Osteocyte (in vitro differentiated cells): ENCODE measurements at regions not wholly inside any gene's neighbourhood (a gene's known extent, or its start where the extent isn't known, plus 50 kb on each side); places are given as distances from the start of the nearest gene placed in this dataset.

ENCODE experiments used
- DNase-seq: peaks from one replicate; pipeline ENCODE4 v3.0.0; 2021; ENCODE audit warnings: mixed read lengths; ENCODE audit not compliant: unreplicated experiment; ENCODE audit errors: extremely low spot score
- H3K27ac Mint-ChIP-seq: one replicate; pipeline ENCODE4 v1.8.0; 2021; ENCODE audit warnings: mild to moderate bottlenecking, mixed read lengths; ENCODE audit not compliant: unreplicated experiment
- H3K27me3 Mint-ChIP-seq: one replicate; pipeline ENCODE4 v1.8.0; 2021; ENCODE audit warnings: mixed read lengths; ENCODE audit not compliant: unreplicated experiment
- H3K36me3 Mint-ChIP-seq: one replicate; pipeline ENCODE4 v1.8.0; 2021; ENCODE audit warnings: mixed read lengths; ENCODE audit not compliant: unreplicated experiment
- H3K4me1 Mint-ChIP-seq: one replicate; pipeline ENCODE4 v1.8.0; 2021; ENCODE audit warnings: mixed read lengths; ENCODE audit not compliant: unreplicated experiment
- H3K4me3 Mint-ChIP-seq: one replicate; pipeline ENCODE4 v1.8.0; 2021; ENCODE audit warnings: mild to moderate bottlenecking, moderate library complexity, mixed read lengths; ENCODE audit not compliant: unreplicated experiment
- H3K9me3 Mint-ChIP-seq: one replicate; pipeline ENCODE4 v1.8.0; 2021; ENCODE audit warnings: mixed read lengths; ENCODE audit not compliant: unreplicated experiment
- TF ChIP-seq, protein P1 (sequence below): fragments of 200-600 bp; sonication (generic); IDR thresholded peaks from 2 replicates; pipeline ENCODE4 v1.5.0; 2021; ENCODE audit warnings: antibody characterized with exemption, mild to moderate bottlenecking, moderate library complexity

DNA sequence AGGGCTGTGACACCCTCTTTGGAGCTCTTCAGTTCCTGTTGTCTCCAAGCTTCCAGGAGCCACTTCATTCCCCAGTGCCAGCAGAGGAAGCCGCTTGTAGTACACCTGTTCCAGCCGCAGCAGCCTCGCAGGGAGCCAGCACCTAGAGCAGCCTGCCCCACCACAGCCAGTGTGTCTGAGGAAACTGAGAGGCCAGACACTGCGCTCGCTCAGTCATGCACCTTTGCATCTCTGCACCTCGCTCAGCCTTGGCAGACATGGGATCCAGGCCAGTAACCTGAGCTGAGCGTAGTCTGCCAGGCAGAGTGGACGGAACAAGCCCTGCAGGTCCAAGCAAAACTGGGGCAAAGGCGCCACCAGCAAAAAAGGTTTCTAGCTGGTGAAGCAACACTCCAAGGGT, 1072.1 kb downstream of the JRKL start:
- no peak for DNase-seq
- no peaks in the 10 kb centered on the region for H3K36me3 Mint-ChIP-seq
- no peaks in the 10 kb centered on the region for H3K9me3 Mint-ChIP-seq
- no peak overlapping the region for H3K27ac Mint-ChIP-seq
- TF ChIP-seq, protein P1, sequence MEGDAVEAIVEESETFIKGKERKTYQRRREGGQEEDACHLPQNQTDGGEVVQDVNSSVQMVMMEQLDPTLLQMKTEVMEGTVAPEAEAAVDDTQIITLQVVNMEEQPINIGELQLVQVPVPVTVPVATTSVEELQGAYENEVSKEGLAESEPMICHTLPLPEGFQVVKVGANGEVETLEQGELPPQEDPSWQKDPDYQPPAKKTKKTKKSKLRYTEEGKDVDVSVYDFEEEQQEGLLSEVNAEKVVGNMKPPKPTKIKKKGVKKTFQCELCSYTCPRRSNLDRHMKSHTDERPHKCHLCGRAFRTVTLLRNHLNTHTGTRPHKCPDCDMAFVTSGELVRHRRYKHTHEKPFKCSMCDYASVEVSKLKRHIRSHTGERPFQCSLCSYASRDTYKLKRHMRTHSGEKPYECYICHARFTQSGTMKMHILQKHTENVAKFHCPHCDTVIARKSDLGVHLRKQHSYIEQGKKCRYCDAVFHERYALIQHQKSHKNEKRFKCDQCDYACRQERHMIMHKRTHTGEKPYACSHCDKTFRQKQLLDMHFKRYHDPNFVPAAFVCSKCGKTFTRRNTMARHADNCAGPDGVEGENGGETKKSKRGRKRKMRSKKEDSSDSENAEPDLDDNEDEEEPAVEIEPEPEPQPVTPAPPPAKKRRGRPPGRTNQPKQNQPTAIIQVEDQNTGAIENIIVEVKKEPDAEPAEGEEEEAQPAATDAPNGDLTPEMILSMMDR, result no peak
- H3K27me3 Mint-ChIP-seq, result no peaks in the 10 kb centered on the region
- no peaks in the 10 kb centered on the region for H3K4me1 Mint-ChIP-seq
- no peak overlapping the region for H3K4me3 Mint-ChIP-seq

DNA sequence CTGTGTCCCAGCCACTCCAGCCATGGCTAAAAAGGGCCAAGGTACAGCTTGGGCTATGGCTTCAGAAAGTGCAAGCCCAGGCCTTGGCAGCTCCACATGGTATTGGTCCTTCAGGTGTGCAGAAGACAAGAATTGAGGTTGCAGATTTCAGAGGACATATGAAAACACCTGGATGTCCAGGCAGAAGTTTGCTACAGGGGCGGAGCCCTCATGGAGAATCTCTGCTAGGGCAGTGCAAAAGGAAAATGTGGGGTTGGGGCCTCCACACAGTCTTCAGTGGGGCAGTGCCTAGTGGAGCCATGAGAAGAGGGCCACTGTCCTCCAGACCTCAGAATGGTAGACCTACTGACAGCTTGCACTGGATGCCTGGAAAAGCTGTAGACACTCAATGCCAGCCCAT, 1074.1 kb downstream of the JRKL start:
- TF ChIP-seq, protein P1, result no peak
- Mint-ChIP-seq H3K4me3 (no peak overlapping the region), H3K9me3 (no peaks in the 10 kb centered on the region), H3K27ac (no peak overlapping the region), H3K4me1 (no peaks in the 10 kb centered on the region), H3K27me3 (no peaks in the 10 kb centered on the region), H3K36me3 (no peaks in the 10 kb centered on the region)
- no peak for DNase-seq

DNA sequence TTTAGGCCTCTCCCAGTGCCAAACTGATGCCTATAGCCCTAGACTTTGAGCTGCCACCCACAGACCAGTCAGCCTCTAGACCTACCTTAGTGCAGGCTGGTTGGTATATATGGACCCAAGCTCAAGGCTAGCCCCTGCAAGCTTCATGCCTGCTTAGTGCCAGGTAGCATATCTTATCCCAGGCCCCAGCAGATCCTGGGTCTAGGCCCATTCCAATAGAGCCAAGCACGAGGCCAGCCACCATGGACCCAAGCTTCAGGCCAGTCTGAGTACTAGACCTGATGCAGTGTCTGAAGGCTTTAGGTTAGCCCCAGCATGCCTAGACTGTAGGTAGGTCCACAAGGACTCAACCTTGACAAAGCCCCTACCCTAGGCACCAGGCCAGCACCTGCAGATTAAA, 1081.7 kb downstream of the JRKL start:
- peaks cover 33% of the 10 kb centered on the region for H3K9me3 Mint-ChIP-seq
- no peak overlapping the region for H3K4me3 Mint-ChIP-seq
- no peaks in the 10 kb centered on the region for H3K27me3 Mint-ChIP-seq
- TF ChIP-seq, protein P1, result no peak
- no peaks in the 10 kb centered on the region for H3K4me1 Mint-ChIP-seq
- H3K27ac Mint-ChIP-seq, result no peak overlapping the region
- no peak for DNase-seq
- H3K36me3 Mint-ChIP-seq, result no peaks in the 10 kb centered on the region

DNA sequence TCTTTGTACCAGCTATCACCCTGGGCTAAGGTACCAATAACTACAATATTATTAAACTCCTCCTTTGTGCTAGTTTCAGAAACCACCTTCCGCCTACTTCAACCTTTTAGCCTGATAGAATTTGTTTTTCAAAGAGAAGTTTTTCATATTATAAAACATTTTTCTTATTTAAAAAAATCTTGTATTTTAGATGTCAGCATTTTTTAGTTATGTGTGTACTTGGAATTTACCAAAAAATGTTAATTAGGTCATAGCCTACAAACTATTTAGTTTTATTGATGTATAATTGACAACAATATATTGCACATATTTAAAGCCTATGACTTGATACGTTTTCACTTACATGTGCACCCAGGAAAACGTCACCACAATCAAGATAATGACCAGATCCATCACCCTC, 1097.6 kb downstream of the JRKL start:
- H3K9me3 Mint-ChIP-seq, result peaks cover 4% of the 10 kb centered on the region
- TF ChIP-seq, protein P1, result no peak
- peaks cover 7% of the 10 kb centered on the region for H3K27me3 Mint-ChIP-seq
- no peak overlapping the region for H3K4me3 Mint-ChIP-seq
- H3K4me1 Mint-ChIP-seq, result no peaks in the 10 kb centered on the region
- no peak for DNase-seq
- no peaks in the 10 kb centered on the region for H3K36me3 Mint-ChIP-seq
- no peak overlapping the region for H3K27ac Mint-ChIP-seq

DNA sequence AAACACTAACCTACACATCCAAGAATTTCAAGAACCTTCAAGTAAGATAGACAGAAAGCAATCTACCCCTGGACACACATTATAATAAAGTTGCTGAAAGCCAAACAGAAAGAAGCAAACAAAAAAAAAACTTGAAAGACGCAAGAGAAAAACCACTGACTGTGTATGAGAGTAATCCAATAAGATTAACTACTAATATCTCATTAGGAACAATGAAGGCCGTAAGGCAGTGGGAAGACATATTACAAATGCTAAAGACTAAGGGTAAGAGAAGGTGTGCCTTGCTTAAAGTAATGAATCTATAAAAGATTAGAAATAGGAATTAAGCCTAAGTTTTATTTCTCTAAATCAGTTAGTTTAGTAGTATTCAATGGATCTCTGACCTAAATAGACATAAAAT, 1109.1 kb downstream of the JRKL start:
- Mint-ChIP-seq H3K4me1 (no peaks in the 10 kb centered on the region), H3K27me3 (peaks cover 2% of the 10 kb centered on the region), H3K27ac (no peak overlapping the region), H3K4me3 (no peak overlapping the region), H3K36me3 (no peaks in the 10 kb centered on the region), H3K9me3 (peaks cover 8% of the 10 kb centered on the region)
- TF ChIP-seq, protein P1, result no peak
- DNase-seq, result no peak
